GM13976 (cell line): ENCODE measurements at regions not wholly inside any gene's neighbourhood (a gene's known extent, or its start where the extent isn't known, plus 50 kb on each side); places are given as distances from the start of the nearest gene placed in this dataset.
"Not testable (repeated sequence)": the region's sequence is repeated elsewhere in the genome, so short reads cannot be mapped to it uniquely, and the experiment has no call there.

Source experiments
- DNase-seq: peaks from one replicate; pipeline ENCODE4 v3.0.0; 2012; ENCODE audit warnings: low spot score
- in situ Hi-C: fragments of 300-500 bp; cut with MboI; formaldehyde crosslinking; loops from one replicate; pipeline ENCODE4 v1.12.0; 2022; ENCODE audit warnings: low sequenced_read_pairs, mixed read lengths, inconsistent platforms; ENCODE audit not compliant: unreplicated experiment
- TF ChIP-seq, protein P1 (sequence below): IDR thresholded peaks from 2 replicates; pipeline ENCODE4 v1.5.1; 2012; ENCODE audit warnings: borderline replicate concordance, mild to moderate bottlenecking; ENCODE audit not compliant: insufficient read depth; ENCODE audit errors: extremely low read depth, missing control alignments, control extremely low read depth

DNA sequence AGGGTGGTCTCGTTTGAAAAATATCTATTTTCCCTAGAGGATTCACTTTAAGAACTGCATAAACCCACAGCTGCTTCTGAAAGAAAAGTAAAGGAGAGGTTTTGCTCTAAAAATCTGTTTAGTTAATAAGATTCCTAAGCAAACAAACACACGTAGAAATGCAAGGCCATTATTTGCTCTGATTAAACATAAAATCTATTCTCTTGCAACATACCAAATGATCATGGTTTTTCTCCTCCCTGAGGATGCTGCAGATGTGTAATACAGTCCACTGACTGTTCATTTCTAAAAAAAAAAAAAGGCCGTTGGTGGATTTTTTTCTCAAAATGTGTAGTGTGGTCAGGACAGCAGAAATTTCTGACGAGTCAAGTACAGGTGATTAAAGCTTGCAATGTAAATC, 98.6 kb downstream of the BUB3 start:
- in situ Hi-C loops: no loop called here
- DNase-seq: no peak
- TF ChIP-seq, protein P1, sequence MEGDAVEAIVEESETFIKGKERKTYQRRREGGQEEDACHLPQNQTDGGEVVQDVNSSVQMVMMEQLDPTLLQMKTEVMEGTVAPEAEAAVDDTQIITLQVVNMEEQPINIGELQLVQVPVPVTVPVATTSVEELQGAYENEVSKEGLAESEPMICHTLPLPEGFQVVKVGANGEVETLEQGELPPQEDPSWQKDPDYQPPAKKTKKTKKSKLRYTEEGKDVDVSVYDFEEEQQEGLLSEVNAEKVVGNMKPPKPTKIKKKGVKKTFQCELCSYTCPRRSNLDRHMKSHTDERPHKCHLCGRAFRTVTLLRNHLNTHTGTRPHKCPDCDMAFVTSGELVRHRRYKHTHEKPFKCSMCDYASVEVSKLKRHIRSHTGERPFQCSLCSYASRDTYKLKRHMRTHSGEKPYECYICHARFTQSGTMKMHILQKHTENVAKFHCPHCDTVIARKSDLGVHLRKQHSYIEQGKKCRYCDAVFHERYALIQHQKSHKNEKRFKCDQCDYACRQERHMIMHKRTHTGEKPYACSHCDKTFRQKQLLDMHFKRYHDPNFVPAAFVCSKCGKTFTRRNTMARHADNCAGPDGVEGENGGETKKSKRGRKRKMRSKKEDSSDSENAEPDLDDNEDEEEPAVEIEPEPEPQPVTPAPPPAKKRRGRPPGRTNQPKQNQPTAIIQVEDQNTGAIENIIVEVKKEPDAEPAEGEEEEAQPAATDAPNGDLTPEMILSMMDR: no peak

DNA sequence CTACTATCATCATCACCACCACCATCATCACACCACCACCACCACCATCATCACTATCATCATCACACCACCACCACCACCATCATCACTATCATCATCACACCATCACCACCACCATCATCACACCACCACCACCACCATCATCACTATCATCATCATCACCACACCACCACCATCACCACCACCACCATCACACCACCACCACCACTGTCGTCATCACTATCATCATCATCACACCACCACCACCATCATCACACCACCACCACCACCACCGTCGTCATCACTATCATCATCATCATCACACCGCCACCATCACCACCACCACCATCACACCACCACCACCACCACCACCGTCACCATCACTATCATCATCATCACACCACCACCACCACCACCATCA, 100.1 kb downstream of the BUB3 start:
- in situ Hi-C loops, DNase-seq: not testable (repeated sequence)

DNA sequence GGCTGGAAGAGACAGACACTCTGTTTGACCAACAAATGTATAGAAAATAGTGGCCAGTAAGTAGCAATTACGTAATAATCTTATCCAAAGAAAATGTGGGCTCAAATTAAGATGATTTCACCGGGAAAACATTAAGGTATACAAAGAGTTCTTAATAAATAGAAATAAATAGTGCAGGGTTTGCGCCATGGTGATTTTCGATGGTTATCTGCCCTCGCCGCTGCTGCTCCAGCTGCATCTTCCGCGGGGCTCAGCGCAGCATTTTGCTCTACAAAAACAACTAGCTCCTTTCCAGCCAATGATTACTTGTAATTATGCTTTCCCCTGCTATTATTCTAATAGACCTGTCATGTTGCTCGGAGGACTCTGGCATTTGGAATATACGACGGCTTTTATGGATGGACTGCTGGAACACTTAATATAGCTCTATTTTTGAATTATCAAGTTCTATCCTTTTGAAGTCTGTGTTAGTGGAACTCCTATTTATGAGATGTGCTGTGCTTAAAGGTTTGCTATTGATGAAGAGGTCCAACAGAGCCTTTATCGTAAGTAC, 103.8 kb downstream of the BUB3 start:
- DNase-seq: no peak
- in situ Hi-C loops: no loop called here
- TF ChIP-seq, protein P1: no peak

DNA sequence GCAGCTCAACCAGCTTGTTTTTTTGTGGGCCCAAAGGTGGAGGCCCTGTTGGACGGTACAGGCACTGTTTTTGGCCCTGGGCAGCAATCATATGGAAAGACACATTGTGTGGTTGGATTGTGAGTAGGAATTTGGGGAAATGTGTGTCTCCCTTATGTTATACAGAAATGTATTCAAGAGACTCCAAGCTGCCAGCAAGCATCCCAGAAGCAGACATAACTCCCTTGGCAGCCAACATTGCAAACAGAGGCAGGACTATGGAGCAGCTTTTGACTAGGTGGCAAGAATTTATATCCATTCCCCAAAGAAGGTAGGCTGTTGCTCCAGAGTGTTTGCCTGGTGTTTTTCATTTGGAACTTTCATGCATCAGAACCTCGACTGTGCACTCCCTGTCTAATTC, 104.9 kb downstream of the BUB3 start:
- TF ChIP-seq, protein P1: no peak
- in situ Hi-C loops: no loop called here
- DNase-seq: no peak

DNA sequence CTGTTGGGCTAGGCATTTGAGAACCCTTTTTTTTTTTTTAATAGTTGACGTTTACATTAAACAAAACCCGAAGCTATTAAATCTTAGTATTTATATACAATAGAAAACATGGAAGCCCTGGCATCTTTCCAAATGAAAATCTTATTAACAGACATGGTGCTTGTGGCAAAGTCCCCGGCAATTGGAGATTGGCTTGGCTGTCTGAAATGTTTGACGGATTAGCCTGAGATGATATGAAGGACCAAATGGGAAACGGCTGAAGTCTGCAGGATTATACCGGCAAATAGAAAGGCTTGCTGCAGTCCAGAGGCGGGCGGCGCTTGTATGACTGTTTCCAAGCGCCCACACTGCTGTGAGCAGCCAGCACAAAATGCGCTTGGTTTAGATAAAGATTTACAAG, 105.6 kb downstream of the BUB3 start:
- DNase-seq: no peak
- TF ChIP-seq, protein P1: no peak
- in situ Hi-C loops: no loop called here

DNA sequence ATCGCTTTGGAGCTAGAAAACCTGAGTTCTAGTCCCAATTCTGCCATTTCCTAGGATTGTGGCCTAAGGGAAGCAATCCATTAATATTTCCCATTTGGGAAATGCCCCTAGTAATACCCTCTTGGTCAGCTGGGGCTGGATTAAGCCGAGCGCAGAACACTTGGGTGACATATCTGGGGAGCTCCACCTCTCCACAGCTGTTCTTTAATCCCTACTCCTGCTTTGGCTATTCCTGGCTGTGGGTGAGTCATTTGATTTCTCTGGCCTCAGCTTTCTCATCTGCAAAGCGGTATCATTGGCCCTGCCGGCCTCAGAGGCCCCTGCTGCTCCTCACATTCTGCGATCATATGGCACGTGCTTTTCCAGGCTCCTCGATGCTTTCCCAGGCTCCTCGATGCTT, 108.3 kb downstream of the BUB3 start:
- DNase-seq: no peak
- TF ChIP-seq, protein P1: no peak
- in situ Hi-C loops: no loop called here

DNA sequence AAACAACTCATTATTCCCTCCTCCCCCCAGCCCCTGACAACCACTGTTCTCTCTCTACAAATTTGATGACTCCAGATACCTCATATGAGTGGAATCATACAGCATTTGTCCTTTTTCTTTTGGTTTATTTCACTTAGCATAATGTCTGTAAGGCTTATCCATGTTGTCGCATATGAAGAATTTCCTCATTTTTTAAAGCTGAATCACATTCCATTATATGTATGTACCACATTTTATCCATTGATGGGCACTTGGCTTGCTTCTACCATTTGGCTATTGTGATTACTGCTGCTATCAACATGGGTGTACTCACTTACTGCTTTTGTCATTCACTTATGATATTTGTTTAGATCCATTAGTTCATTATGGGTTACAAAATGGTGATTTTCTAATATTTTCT, 112.8 kb downstream of the BUB3 start:
- TF ChIP-seq, protein P1: no peak
- in situ Hi-C loops: no loop called here
- no peak for DNase-seq
